B cell (primary cell): ENCODE measurements at regions not wholly inside any gene's neighbourhood (a gene's known extent, or its start where the extent isn't known, plus 50 kb on each side); places are given as distances from the start of the nearest gene placed in this dataset.

Experiments used
- ATAC-seq: fragments of 200-7000 bp; cut with Tn5 transposase; one replicate; pipeline ENCODE4 v1.10.0; 2021; ENCODE audit warnings: low read depth, mild to moderate bottlenecking, moderate number of reproducible peaks, moderate library complexity
- CTCF ChIA-PET: fragments of 350-600 bp; sonication (Branson Sonifier 250); formaldehyde crosslinking; loops from one replicate; lab custom pipeline; 2021; ENCODE audit warnings: antibody characterized with exemption, inconsistent platforms; lab: Charles Lee
- POLR2A ChIA-PET: fragments of 350-600 bp; sonication (Branson Sonifier 250); formaldehyde crosslinking; loops from one replicate; lab custom pipeline; 2021; ENCODE audit warnings: antibody characterized with exemption; lab: Charles Lee
- DNase-seq: peaks from one replicate; pipeline ENCODE4 v3.0.0; 2013
- H2AFZ ChIP-seq: 2 replicates; pipeline ENCODE4 v1.6.1; 2012; ENCODE audit warnings: mild to moderate bottlenecking, low read depth, low read length; ENCODE audit not compliant: insufficient read depth, poor library complexity, severe bottlenecking
- H3K27ac ChIP-seq, 2 donors: 1 replicate in 1 of 2; 2 replicates in 1 of 2; pipeline ENCODE4 v1.5.1; 2012 to 2013; ENCODE audit warnings: low read length in 2 of 2, mild to moderate bottlenecking in 2 of 2, moderate library complexity in 1 of 2
- H3K27me3 ChIP-seq, 4 experiments: fragments of 200-600 bp in 1 of 4; sonication (generic) in 1 of 4; replicated peaks in 1 of 4; 1 replicate in 2 of 4; 2 replicates in 2 of 4; pipeline versions ENCODE4 v1.6.1 to v1.7.0; 2013 to 2016; ENCODE audit warnings: low read length in 3 of 4, mild to moderate bottlenecking in 2 of 4, mixed read lengths in 1 of 4, moderate library complexity in 1 of 4; ENCODE audit not compliant: insufficient read depth in 4 of 4, control insufficient read depth in 3 of 4; ENCODE audit errors: control extremely low read depth in 1 of 4
- H3K36me3 ChIP-seq, 2 experiments: replicated peaks in 1 of 2; 1 replicate in 1 of 2; 2 replicates in 1 of 2; pipeline versions ENCODE4 v1.6.1 to v1.7.1; 2013; ENCODE audit warnings: low read length in 1 of 2; ENCODE audit not compliant: insufficient read depth in 2 of 2, control insufficient read depth in 1 of 2; ENCODE audit errors: control extremely low read depth in 1 of 2, extremely low read depth in 1 of 2
- H3K4me1 ChIP-seq, 2 donors: fragments of 200-600 bp in 1 of 2; sonication (generic) in 1 of 2; 1 replicate in 1 of 2; 2 replicates in 1 of 2; pipeline versions ENCODE4 v1.5.1 to v1.6.1; 2013 to 2017; ENCODE audit warnings: low read length in 2 of 2; ENCODE audit not compliant: control insufficient read depth in 2 of 2, insufficient read depth in 2 of 2
- H3K4me2 ChIP-seq: replicated peaks from 2 replicates; pipeline ENCODE3; 2012; ENCODE audit warnings: mild to moderate bottlenecking, low read depth, low read length; ENCODE audit not compliant: poor library complexity, severe bottlenecking
- H3K4me3 ChIP-seq, 5 experiments: fragments of 200-600 bp in 1 of 5; sonication (generic) in 1 of 5; 1 replicate in 3 of 5; 2 replicates in 2 of 5; pipeline versions ENCODE4 v1.5.1 to v1.7.0; 2011 to 2016; ENCODE audit warnings: low read length in 4 of 5, mild to moderate bottlenecking in 4 of 5, low read depth in 2 of 5, control low read depth in 1 of 5, moderate library complexity in 1 of 5; ENCODE audit not compliant: insufficient read depth in 1 of 5; ENCODE audit errors: control extremely low read depth in 1 of 5, extremely low read depth in 1 of 5
- H3K79me2 ChIP-seq: fragments of 200-600 bp; sonication (generic); one replicate; pipeline ENCODE4 v1.6.0; 2016; ENCODE audit warnings: low read length; ENCODE audit not compliant: control insufficient read depth, insufficient read depth
- H3K9ac ChIP-seq: fragments of 200-600 bp; sonication (generic); 2 replicates; pipeline ENCODE4 v1.6.1; 2017; ENCODE audit warnings: mild to moderate bottlenecking, low read length, moderate library complexity
- H3K9me3 ChIP-seq, 3 donors: one replicate each; pipeline versions ENCODE4 v1.6.1 to v1.7.1; 2013; ENCODE audit warnings: low read length in 2 of 3; ENCODE audit not compliant: control insufficient read depth in 2 of 3, insufficient read depth in 1 of 3; ENCODE audit errors: control extremely low read depth in 1 of 3
- H4K20me1 ChIP-seq: 2 replicates; pipeline ENCODE4 v1.6.0; 2012; ENCODE audit warnings: mild to moderate bottlenecking, low read length; ENCODE audit not compliant: insufficient read depth, control insufficient read depth, poor library complexity, severe bottlenecking
- H3K27ac Mint-ChIP-seq: one replicate; pipeline ENCODE4 v1.8.0; 2021; ENCODE audit warnings: mixed read lengths
- H3K27me3 Mint-ChIP-seq: one replicate; pipeline ENCODE4 v1.8.0; 2021; ENCODE audit warnings: mixed read lengths
- H3K4me1 Mint-ChIP-seq: one replicate; pipeline ENCODE4 v1.8.0; 2021; ENCODE audit warnings: mixed read lengths
- H3K4me3 Mint-ChIP-seq: one replicate; pipeline ENCODE4 v1.8.0; 2021; ENCODE audit warnings: mixed read lengths
- H3K9me3 Mint-ChIP-seq: one replicate; pipeline ENCODE4 v1.8.0; 2022; ENCODE audit warnings: mixed read lengths; ENCODE audit not compliant: insufficient read depth
- CTCF ChIP-seq: fragments of 200-600 bp; IDR thresholded peaks from one replicate; pipeline ENCODE4 v1.8.0; 2022; ENCODE audit warnings: antibody characterized with exemption, mild to moderate bottlenecking
- EZH2 ChIP-seq: IDR thresholded peaks from 2 replicates; pipeline ENCODE4 v1.6.1; 2012; ENCODE audit warnings: borderline replicate concordance, low read depth, mild to moderate bottlenecking, moderate library complexity, low read length; ENCODE audit not compliant: insufficient read depth, poor library complexity, severe bottlenecking
- WGBS: methylation state at CpG from one replicate; pipeline ENCODE4 v1.1.5; 2013; ENCODE audit warnings: missing lambda C conversion rate; ENCODE audit not compliant: insufficient coverage; 5-methylcytosine and 5-hydroxymethylcytosine counted together
- intact Hi-C: fragments of 100-400 bp; cut with micrococcal nuclease; formaldehyde crosslinking; loops from one replicate; pipeline ENCODE4 v1.10.0; 2022

- Histone ChIP-seq H3K9ac (peak overlapping the region; percentile 8), H3K4me3 (peak overlapping the region in 1 of 5 experiments; percentile 30), H2AFZ (no peak overlapping the region), H3K79me2 (no peaks in the 10 kb centered on the region), H3K36me3 (no peaks in the 10 kb centered on the region), H3K4me2 (peak overlapping the region; percentile 34), H3K27me3 (no peaks in the 10 kb centered on the region), H3K27ac (peak overlapping the region in 1 of 2 donors; percentile 13), H4K20me1 (no peaks in the 10 kb centered on the region), H3K9me3 (no peaks in the 10 kb centered on the region), H3K4me1 (peaks cover 53 to 57% of the 10 kb centered on the region in 2 donors)
- H3K27ac Mint-ChIP-seq = peak overlapping the region; percentile 68
- H3K4me3 Mint-ChIP-seq = peak overlapping the region; percentile 68
- no peak for DNase-seq
- H3K9me3 Mint-ChIP-seq = no peaks in the 10 kb centered on the region
- no peaks in the 10 kb centered on the region for H3K27me3 Mint-ChIP-seq
- peaks cover 74% of the 10 kb centered on the region for H3K4me1 Mint-ChIP-seq
- ChIA-PET CTCF (interaction anchor here (1.0 to 1.1 kb wide), 2 partner anchors 209 to 344 kb away, joined by 3 read pairs; no protein-coding TSS in a partner anchor), POLR2A (no interaction called here)
- no peak for ATAC-seq
- WGBS = no CpG with 5 or more reads among the region's 6 CpGs
- TF ChIP-seq CTCF = no peak
- TF ChIP-seq EZH2 = no peak
- intact Hi-C loops = loop anchor here (2.0 kb wide), 1 partner anchor 13 kb away; no protein-coding TSS in a partner anchor
Measured at GRCh38 chr6:113649880-113650609, 207.1 kb upstream of the MARCKS start.

DNA sequence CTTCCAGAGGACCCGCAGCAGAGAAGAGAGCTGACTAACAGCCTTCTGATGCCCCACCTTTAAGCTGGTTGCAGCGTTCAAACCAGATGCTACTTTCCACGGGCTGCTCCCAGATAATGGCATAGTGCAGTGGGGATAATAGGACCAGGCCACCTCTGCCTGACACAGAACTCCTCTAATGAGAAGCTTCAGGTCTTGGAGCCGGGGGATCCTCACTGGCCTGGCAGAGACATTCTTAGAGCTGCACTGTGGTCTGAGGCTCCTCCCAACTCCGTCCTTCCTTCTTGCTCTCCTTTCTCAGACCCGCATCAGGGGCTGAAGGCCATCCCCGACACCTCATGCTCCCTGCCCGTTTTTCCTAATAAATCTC lies 206.6 kb upstream of the MARCKS start:
- ChIA-PET CTCF (interaction anchor here (0.6 to 1.3 kb wide), 4 partner anchors 14 to 345 kb away, joined by 3 to 6 read pairs (median 3); no protein-coding TSS in a partner anchor), POLR2A (interaction anchor here (1.4 kb wide), 1 partner anchor 8 kb away, joined by 7 read pairs; no protein-coding TSS in a partner anchor)
- Histone ChIP-seq H3K27ac (peak overlapping the region in 1 of 2 donors; percentile 21), H3K9me3 (no peaks in the 10 kb centered on the region), H3K27me3 (no peaks in the 10 kb centered on the region), H4K20me1 (no peaks in the 10 kb centered on the region), H3K4me3 (no peak overlapping the region), H3K36me3 (no peaks in the 10 kb centered on the region), H3K4me2 (peak overlapping the region; percentile 24), H2AFZ (peak overlapping the region; percentile 47), H3K4me1 (peaks cover 52 to 57% of the 10 kb centered on the region in 2 donors), H3K9ac (no peak overlapping the region), H3K79me2 (no peaks in the 10 kb centered on the region)
- WGBS = 91% methylated on average over 4 of the region's 8 CpGs
- no peak for TF ChIP-seq CTCF
- no peak for TF ChIP-seq EZH2
- ATAC-seq (no peak), DNase-seq (no peak)
- Mint-ChIP-seq H3K4me3 (peak overlapping the region; percentile 57), H3K9me3 (no peaks in the 10 kb centered on the region), H3K27me3 (no peaks in the 10 kb centered on the region), H3K4me1 (peaks cover 69% of the 10 kb centered on the region), H3K27ac (peak overlapping the region; percentile 68)
- intact Hi-C loops = no loop called here
